ENCODE measurements at regions not wholly inside any gene's neighbourhood (a gene's known extent, or its start where the extent isn't known, plus 50 kb on each side); places are given as distances from the start of the nearest gene placed in this dataset.

- Histone ChIP-seq H3K27me3 (no peaks in the 10 kb centered on the region), H3K9me3 (replicated peaks in 1 of 3) (no peaks in the 10 kb centered on the region), H3K4me1 (replicated peaks in 1 of 2) (peaks cover 21 to 55% of the 10 kb centered on the region in 2 donors), H3K4me3 (peak overlapping the region in 1 of 4 donors; percentile 38), H3K27ac (peak overlapping the region; percentile 49 to 97 (median 88)), H3K36me3 (replicated peaks in 1 of 2) (peaks cover 0 to 14% of the 10 kb centered on the region in 2 donors)
- TF ChIP-seq, protein P1, sequence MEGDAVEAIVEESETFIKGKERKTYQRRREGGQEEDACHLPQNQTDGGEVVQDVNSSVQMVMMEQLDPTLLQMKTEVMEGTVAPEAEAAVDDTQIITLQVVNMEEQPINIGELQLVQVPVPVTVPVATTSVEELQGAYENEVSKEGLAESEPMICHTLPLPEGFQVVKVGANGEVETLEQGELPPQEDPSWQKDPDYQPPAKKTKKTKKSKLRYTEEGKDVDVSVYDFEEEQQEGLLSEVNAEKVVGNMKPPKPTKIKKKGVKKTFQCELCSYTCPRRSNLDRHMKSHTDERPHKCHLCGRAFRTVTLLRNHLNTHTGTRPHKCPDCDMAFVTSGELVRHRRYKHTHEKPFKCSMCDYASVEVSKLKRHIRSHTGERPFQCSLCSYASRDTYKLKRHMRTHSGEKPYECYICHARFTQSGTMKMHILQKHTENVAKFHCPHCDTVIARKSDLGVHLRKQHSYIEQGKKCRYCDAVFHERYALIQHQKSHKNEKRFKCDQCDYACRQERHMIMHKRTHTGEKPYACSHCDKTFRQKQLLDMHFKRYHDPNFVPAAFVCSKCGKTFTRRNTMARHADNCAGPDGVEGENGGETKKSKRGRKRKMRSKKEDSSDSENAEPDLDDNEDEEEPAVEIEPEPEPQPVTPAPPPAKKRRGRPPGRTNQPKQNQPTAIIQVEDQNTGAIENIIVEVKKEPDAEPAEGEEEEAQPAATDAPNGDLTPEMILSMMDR (IDR thresholded peaks at IDR 0.05), result peak in 4 of 6 experiments; percentile 19 to 38 (median 25)
- TF ChIP-seq POLR2A (IDR thresholded peaks at IDR 0.05), result no peak
- peak; percentile 60 to 90 (median 82) for DNase-seq
- WGBS, 4 donors, result 7 to 22% (median 20%) methylated on average over 11 to 15 of the region's 15 CpGs
- intact Hi-C loops (cut with DNase I), result loop anchor here in 1 of 2 donors (2.0 kb wide), 1 partner anchor 47 kb away; no protein-coding TSS in a partner anchor
Measured at GRCh38 chr5:149429839-149430721, 51.0 kb upstream of the IL17B start.

MicroRNAs encoded in the stretch of these regions (microRNA counts, 767-probe panel; counts per million panel counts)
- microRNA hsa-miR-145-5p, result 6,993 to 9,376 counts per million in 2 donors

Small RNA genes in the stretch of these regions (microRNA-seq; reads per million reads assigned to microRNA genes)
- 2,451 to 17,671 (median 4,503) reads per million in 3 donors for gene MIR145

Small RNA genes in the stretch of these regions (small RNA-seq; reads per million reads assigned to genes)
- gene MIR145, result 0 reads per million in 2 donors
